Lung (tissue), 11 donors: ENCODE measurements at regions not wholly inside any gene's neighbourhood (a gene's known extent, or its start where the extent isn't known, plus 50 kb on each side); places are given as distances from the start of the nearest gene placed in this dataset.

Source experiments
- ATAC-seq: fragments of 200-7000 bp; cut with Tn5 transposase; one replicate; pipeline ENCODE4 v1.9.1; 2020; ENCODE audit warnings: moderate number of reproducible peaks; ENCODE audit not compliant: insufficient read depth, low FRiP score
- DNase-seq, 3 donors: peaks; one replicate each; pipeline ENCODE4 v3.0.0-alpha.2; 2013 to 2017
- H3K27ac ChIP-seq, 2 donors: one replicate each; pipeline ENCODE4 v1.5.1; 2013; ENCODE audit warnings: mild to moderate bottlenecking in 2 of 2, moderate library complexity in 2 of 2, control low read depth in 1 of 2, inconsistent platforms in 1 of 2, low read depth in 1 of 2, low read length in 1 of 2
- H3K27me3 ChIP-seq, 3 donors: one replicate each; pipeline ENCODE4 v1.5.1; 2013; ENCODE audit warnings: low read length in 2 of 3; ENCODE audit not compliant: control insufficient read depth in 3 of 3, insufficient read depth in 3 of 3
- H3K36me3 ChIP-seq, 4 donors: one replicate each; pipeline ENCODE4 v1.5.1; 2013; ENCODE audit warnings: low read length in 4 of 4, mild to moderate bottlenecking in 1 of 4, moderate library complexity in 1 of 4; ENCODE audit not compliant: control insufficient read depth in 4 of 4, insufficient read depth in 4 of 4
- H3K4me1 ChIP-seq, 5 donors: one replicate each; pipeline ENCODE4 v1.5.1; 2013; ENCODE audit warnings: low read length in 5 of 5, mild to moderate bottlenecking in 2 of 5, moderate library complexity in 1 of 5; ENCODE audit not compliant: control insufficient read depth in 5 of 5, insufficient read depth in 5 of 5
- H3K4me3 ChIP-seq: one replicate; pipeline ENCODE4 v1.5.1; 2013; ENCODE audit warnings: mild to moderate bottlenecking, control low read depth, moderate library complexity
- H3K9ac ChIP-seq, 2 donors: one replicate each; pipeline ENCODE4 v1.5.1; 2013; ENCODE audit warnings: low read length in 2 of 2, control low read depth in 1 of 2; ENCODE audit not compliant: insufficient read depth in 1 of 2
- H3K9me3 ChIP-seq, 4 donors: one replicate each; pipeline ENCODE4 v1.5.1; 2013; ENCODE audit warnings: low read length in 3 of 4, mild to moderate bottlenecking in 1 of 4, moderate library complexity in 1 of 4; ENCODE audit not compliant: control insufficient read depth in 4 of 4, insufficient read depth in 3 of 4
- CTCF ChIP-seq: IDR thresholded peaks from 2 replicates; pipeline ENCODE4 v1.5.1; 2012; ENCODE audit warnings: mild to moderate bottlenecking; ENCODE audit errors: control extremely low read depth, extremely low read depth
- WGBS, 2 donors: extraction: QIAGEN DNeasy Blood & Tissue Kit; methylation state at CpG; one replicate each; pipeline ENCODE4 v1.1.7; 2013; 5-methylcytosine and 5-hydroxymethylcytosine counted together
- donor health status: control.
- donor health status: control.
- donor health status: Bipolar disorder and iron deficiency.
- donor health status: healthy.
- donor health status: DM: yes; HTN: yes; CAD: no.

- Histone ChIP-seq H3K9me3 (no peaks in the 10 kb centered on the region), H3K4me3 (no peak overlapping the region), H3K4me1 (peaks cover 0 to 11% (median 0%) of the 10 kb centered on the region in 5 donors), H3K9ac (no peak overlapping the region), H3K27ac (no peak overlapping the region), H3K36me3 (no peaks in the 10 kb centered on the region), H3K27me3 (no peaks in the 10 kb centered on the region)
- WGBS, 2 donors: 97 to 98% methylated on average over 1 of the region's 1 CpG
- DNase-seq (no peak), ATAC-seq (no peak)
- TF ChIP-seq CTCF: no peak
Observed at GRCh38 chr2:18934886-18935285, 345.5 kb upstream of the NT5C1B start.

GRCh38 chr2:18932853-18933252 is 343.5 kb upstream of the NT5C1B start:
- DNase-seq: peak in 1 of 3 donors; percentile 31
- Histone ChIP-seq H3K27ac (no peak overlapping the region), H3K27me3 (no peaks in the 10 kb centered on the region), H3K4me3 (no peak overlapping the region), H3K9ac (no peak overlapping the region), H3K4me1 (peaks cover 0 to 17% (median 0%) of the 10 kb centered on the region in 5 donors), H3K36me3 (no peaks in the 10 kb centered on the region), H3K9me3 (no peaks in the 10 kb centered on the region)
- WGBS, 2 donors: 71 to 78% methylated on average over 4 of the region's 4 CpGs
- ATAC-seq: no peak
- TF ChIP-seq CTCF: no peak

- 89 to 90% methylated on average over 6 of the region's 6 CpGs for WGBS, 2 donors
- Histone ChIP-seq H3K4me3 (no peak overlapping the region), H3K9ac (no peak overlapping the region), H3K4me1 (peaks cover 0 to 17% (median 2%) of the 10 kb centered on the region in 5 donors), H3K36me3 (no peaks in the 10 kb centered on the region), H3K27ac (no peak overlapping the region), H3K27me3 (no peaks in the 10 kb centered on the region), H3K9me3 (peaks cover 0 to 1% (median 0%) of the 10 kb centered on the region in 4 donors)
- no peak for TF ChIP-seq CTCF
- DNase-seq: no peak
- no peak for ATAC-seq
Observed at GRCh38 chr2:18930971-18931370, 341.6 kb upstream of the NT5C1B start.
